ENCODE measurements at regions not wholly inside any gene's neighbourhood (a gene's known extent, or its start where the extent isn't known, plus 50 kb on each side); places are given as distances from the start of the nearest gene placed in this dataset.

GRCh38 chrX:7983581-7983980 lies 56.4 kb upstream of the PNPLA4 start:
- no peak overlapping the region for H3K9ac ChIP-seq (ENCODE audit: insufficient read depth, low read length)
- no peaks in the 10 kb centered on the region for H3K4me1 ChIP-seq (ENCODE audit: control insufficient read depth, extremely low read depth, insufficient read depth, low read length)
- no peak overlapping the region for H3K27ac ChIP-seq (ENCODE audit: insufficient read depth, low read length)
- H3K79me2 ChIP-seq (ENCODE audit: control insufficient read depth, insufficient read depth, low read length): no peaks in the 10 kb centered on the region
- H3K4me2 ChIP-seq (ENCODE audit: extremely low read depth, insufficient read depth, low read length): no peak overlapping the region
- no peak overlapping the region for H2AFZ ChIP-seq (ENCODE audit: low read length)
- TF ChIP-seq CTCF (conservative IDR thresholded peaks at IDR 0.05 in 1 of 2, IDR thresholded peaks at IDR 0.05 in 1 of 2; ENCODE audit: low read depth in 1 of 2, low read length in 2 of 2) (no peak), EZH2 (IDR thresholded peaks at IDR 0.05; ENCODE audit: low read length, missing control alignments) (no peak)
- no peak overlapping the region for H3K4me3 ChIP-seq (replicated peaks in 1 of 4; ENCODE audit: control extremely low read depth in 1 of 4, insufficient read depth in 1 of 4, low read depth in 3 of 4, low read length in 4 of 4)
- H3K27me3 ChIP-seq (ENCODE audit: control insufficient read depth, insufficient read depth, low read length): no peaks in the 10 kb centered on the region
- H4K20me1 ChIP-seq (ENCODE audit: control insufficient read depth, extremely low read depth, insufficient read depth, low read length): no peaks in the 10 kb centered on the region
- H3K36me3 ChIP-seq (ENCODE audit: control insufficient read depth, insufficient read depth, low read length): no peaks in the 10 kb centered on the region
- H3K9me3 ChIP-seq (ENCODE audit: control insufficient read depth, insufficient read depth, low read depth, low read length): no peaks in the 10 kb centered on the region
- DNase-seq (ENCODE audit: low read depth in 2 of 2): no peak
